ACC112 (cell line): ENCODE measurements at regions not wholly inside any gene's neighbourhood (a gene's known extent, or its start where the extent isn't known, plus 50 kb on each side); places are given as distances from the start of the nearest gene placed in this dataset.
A peak's percentile ranks its signal among the peaks of the same experiment; 100 is the strongest.
"Not testable (repeated sequence)": the region's sequence is repeated elsewhere in the genome, so short reads cannot be mapped to it uniquely, and the experiment has no call there.

Experiments used
- H2AFZ ChIP-seq: fragments of 200-600 bp; sonication (generic); one replicate; pipeline ENCODE4 v1.6.0; 2017; ENCODE audit warnings: antibody characterized with exemption, low read length; ENCODE audit not compliant: unreplicated experiment
- H3K27ac ChIP-seq: fragments of 200-600 bp; sonication (generic); 2 replicates; pipeline ENCODE4 v1.5.1; 2014; ENCODE audit warnings: low read depth, mild to moderate bottlenecking, antibody characterized with exemption, low read length, moderate library complexity
- H3K27me3 ChIP-seq: fragments of 200-600 bp; sonication (generic); 2 replicates; pipeline ENCODE4 v1.6.1; 2014; ENCODE audit warnings: mild to moderate bottlenecking, antibody characterized with exemption, low read length, moderate library complexity, mixed read lengths; ENCODE audit not compliant: insufficient read depth
- H3K36me3 ChIP-seq: fragments of 200-600 bp; sonication (generic); 2 replicates; pipeline ENCODE4 v1.6.1; 2016; ENCODE audit warnings: mild to moderate bottlenecking, antibody characterized with exemption, low read length, moderate library complexity, mixed read lengths; ENCODE audit not compliant: insufficient read depth
- H3K4me1 ChIP-seq: fragments of 200-600 bp; sonication (generic); one replicate; pipeline ENCODE4 v1.6.1; 2016; ENCODE audit warnings: low read length, mixed read lengths; ENCODE audit not compliant: insufficient read depth, unreplicated experiment, control insufficient read depth
- H3K4me3 ChIP-seq: fragments of 200-600 bp; sonication (generic); 2 replicates; pipeline ENCODE4 v1.5.1; 2014; ENCODE audit warnings: mild to moderate bottlenecking, low read depth, low read length
- H3K79me2 ChIP-seq: fragments of 200-600 bp; sonication (generic); one replicate; pipeline ENCODE4 v1.6.0; 2016; ENCODE audit warnings: low read length; ENCODE audit not compliant: control insufficient read depth, unreplicated experiment, insufficient read depth

DNA sequence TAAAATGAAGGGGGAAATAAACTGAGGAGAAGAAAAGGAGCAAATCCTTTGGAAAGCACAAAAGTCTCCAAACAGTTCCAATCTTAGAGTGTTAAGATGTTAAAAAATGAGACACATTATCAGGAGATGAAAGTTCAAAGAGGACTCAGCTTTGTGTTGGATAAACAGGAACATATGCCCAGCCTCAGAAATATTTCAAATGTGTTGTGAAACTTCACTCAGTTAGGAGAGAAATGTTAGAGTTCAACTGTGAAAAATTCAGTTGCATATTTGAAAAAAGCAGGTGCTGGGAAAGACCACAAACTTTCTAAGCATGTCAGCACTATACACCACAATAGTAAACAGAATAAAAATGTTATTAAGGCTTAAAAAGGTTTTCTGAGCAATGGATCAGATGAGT is 136.8 kb upstream of the PRKD1 start:
- Histone ChIP-seq H3K27ac (no peak overlapping the region), H3K36me3 (no peaks in the 10 kb centered on the region), H3K79me2 (no peaks in the 10 kb centered on the region), H3K4me1 (no peaks in the 10 kb centered on the region), H2AFZ (no peak overlapping the region), H3K4me3 (no peak overlapping the region), H3K27me3 (no peaks in the 10 kb centered on the region)

DNA sequence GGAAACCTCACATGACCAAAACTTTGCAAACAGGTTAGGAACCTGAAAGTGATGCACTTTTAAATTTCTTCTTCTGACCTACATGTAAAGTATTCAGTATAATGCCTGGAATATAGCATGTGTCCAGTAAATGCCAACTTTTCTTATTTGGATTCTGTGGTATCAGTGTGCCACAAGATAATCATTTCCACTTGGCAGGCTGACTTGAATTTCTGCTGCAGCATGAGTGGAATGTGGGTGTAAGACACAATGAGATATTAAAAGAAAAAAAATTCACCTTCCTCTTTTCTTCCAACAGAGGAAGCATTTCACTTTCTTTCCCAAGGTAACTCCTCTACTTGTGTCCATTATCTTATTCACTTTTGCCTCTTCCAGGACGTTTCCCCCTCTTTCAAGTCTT is 141.9 kb upstream of the PRKD1 start:
- Histone ChIP-seq H3K4me3 (no peak overlapping the region), H3K79me2 (no peaks in the 10 kb centered on the region), H3K36me3 (no peaks in the 10 kb centered on the region), H3K27ac (no peak overlapping the region), H3K4me1 (no peaks in the 10 kb centered on the region), H3K27me3 (no peaks in the 10 kb centered on the region), H2AFZ (no peak overlapping the region)

DNA sequence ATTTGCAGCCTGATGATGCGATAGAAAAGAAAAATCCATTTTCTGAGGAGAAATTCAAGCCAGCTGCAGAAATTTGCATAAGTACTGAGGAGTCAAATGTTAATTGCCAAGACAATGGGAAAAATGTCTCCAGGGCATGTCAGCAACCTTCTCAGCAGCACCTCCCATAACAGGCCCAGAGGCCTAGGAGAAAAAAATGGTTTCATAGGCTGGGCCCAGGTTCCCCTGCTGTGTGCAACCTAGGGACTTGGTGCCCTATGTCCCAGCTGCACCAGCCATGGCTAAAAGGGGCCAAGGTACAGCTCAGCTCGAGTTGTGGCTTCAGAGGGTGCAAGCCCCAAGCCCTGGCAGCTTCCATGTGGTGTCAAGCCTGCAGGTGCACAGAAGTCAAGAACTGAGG is 144.8 kb upstream of the PRKD1 start:
- not testable (repeated sequence) for H3K4me1 ChIP-seq, H3K36me3 ChIP-seq, H3K79me2 ChIP-seq, H3K27ac ChIP-seq, H3K27me3 ChIP-seq, H2AFZ ChIP-seq, H3K4me3 ChIP-seq

DNA sequence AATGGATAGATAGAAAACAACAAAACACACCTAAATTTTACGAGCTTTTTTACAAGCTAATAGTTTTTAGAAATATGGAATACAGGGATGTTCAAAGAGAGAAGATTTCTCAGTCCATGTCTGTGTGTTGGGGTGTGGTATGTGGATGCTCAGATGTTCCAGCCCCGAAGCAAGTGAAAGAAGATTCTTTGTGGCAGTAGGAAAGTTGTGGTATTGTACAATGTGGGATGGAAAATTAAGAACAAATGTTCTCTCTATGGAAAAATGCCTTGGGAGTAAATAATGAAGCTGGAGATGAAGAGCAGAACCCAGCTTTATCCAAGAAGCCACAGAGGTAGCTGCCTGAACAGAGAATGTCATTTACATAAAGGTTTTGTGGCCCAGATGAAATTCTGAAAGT is 150.3 kb upstream of the PRKD1 start:
- no peaks in the 10 kb centered on the region for H3K36me3 ChIP-seq
- peak overlapping the region; percentile 7 for H2AFZ ChIP-seq
- no peaks in the 10 kb centered on the region for H3K27me3 ChIP-seq
- H3K27ac ChIP-seq: no peak overlapping the region
- H3K79me2 ChIP-seq: no peaks in the 10 kb centered on the region
- H3K4me1 ChIP-seq: no peaks in the 10 kb centered on the region
- H3K4me3 ChIP-seq: no peak overlapping the region

DNA sequence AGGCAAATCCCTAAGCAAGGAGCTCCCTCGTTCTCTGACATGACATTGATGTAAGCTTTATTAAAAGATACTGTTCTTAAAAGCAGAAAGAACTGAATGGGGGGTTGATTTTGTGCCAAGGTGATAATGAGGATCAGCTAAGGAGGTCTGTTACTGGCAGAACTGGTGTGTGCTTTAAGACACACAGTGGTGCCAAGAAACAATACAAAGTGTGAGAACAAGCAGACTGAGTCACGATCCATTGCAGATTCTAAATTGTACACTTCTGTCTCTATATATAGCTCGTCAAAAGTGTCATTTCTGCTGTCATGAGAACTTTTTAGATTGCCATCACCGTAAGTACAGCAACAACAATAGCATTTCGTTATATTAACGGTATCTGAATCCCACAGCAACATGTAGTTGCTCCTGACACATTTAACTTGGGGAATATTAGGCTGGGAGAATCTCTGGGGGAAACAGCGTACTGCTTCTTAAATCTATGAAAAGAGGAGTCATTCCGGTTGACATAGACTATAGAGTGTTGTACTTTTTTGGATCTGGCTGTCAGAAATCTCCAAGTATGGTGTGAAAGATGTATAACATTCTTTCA is 151.3 kb upstream of the PRKD1 start:
- H2AFZ ChIP-seq: no peak overlapping the region
- H3K27me3 ChIP-seq: no peaks in the 10 kb centered on the region
- H3K4me1 ChIP-seq: no peaks in the 10 kb centered on the region
- H3K4me3 ChIP-seq: no peak overlapping the region
- H3K79me2 ChIP-seq: no peaks in the 10 kb centered on the region
- H3K36me3 ChIP-seq: no peaks in the 10 kb centered on the region
- H3K27ac ChIP-seq: no peak overlapping the region

DNA sequence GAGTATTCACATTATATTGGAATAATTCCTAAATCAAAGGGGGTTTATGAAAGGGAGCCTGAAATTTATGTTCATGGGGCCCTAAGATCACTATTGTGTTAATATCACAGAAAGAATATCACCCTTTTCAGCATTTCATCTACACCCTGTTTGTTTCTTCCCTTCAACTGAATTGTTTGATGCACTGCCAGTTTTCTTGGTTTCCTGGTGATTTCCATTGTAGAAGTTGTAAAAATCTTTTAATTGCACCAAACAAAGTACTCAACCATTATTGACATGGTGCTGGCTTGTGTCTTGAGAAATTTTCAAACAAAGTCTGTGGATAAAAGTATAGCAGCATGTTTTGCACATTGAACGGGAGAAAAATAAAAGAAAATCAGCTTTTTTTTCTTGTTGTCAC is 154.8 kb upstream of the PRKD1 start:
- H3K4me3 ChIP-seq: no peak overlapping the region

DNA sequence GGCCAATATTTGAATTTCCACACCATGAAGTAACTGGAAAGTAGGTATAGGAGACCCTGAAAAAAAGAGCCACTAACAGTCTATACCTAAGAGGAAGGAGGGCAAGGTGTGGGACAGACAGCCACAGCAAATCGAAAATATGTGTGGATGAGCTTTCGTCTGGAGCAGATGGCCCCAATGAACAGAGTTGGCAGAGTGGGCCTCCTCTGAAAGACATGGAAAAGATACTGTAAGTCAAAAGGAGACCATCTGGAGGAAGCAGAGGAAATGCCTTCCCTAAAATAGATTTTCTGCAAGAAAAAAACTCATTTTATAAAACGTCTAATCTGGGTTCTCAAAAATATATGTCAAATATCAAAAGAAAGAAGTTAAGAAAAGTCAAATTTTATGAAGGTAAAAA is 157.2 kb upstream of the PRKD1 start:
- no peaks in the 10 kb centered on the region for H3K79me2 ChIP-seq
- H3K27me3 ChIP-seq: no peaks in the 10 kb centered on the region
- no peak overlapping the region for H3K4me3 ChIP-seq
- H3K36me3 ChIP-seq: no peaks in the 10 kb centered on the region
- no peak overlapping the region for H2AFZ ChIP-seq
- H3K27ac ChIP-seq: no peak overlapping the region
- no peaks in the 10 kb centered on the region for H3K4me1 ChIP-seq

More for the DNA sequence above, 154.8 kb upstream of the PRKD1 start:
- Histone ChIP-seq H3K27me3 (no peaks in the 10 kb centered on the region), H3K36me3 (no peaks in the 10 kb centered on the region), H3K4me1 (no peaks in the 10 kb centered on the region), H2AFZ (no peak overlapping the region), H3K27ac (no peak overlapping the region), H3K79me2 (no peaks in the 10 kb centered on the region)

DNA sequence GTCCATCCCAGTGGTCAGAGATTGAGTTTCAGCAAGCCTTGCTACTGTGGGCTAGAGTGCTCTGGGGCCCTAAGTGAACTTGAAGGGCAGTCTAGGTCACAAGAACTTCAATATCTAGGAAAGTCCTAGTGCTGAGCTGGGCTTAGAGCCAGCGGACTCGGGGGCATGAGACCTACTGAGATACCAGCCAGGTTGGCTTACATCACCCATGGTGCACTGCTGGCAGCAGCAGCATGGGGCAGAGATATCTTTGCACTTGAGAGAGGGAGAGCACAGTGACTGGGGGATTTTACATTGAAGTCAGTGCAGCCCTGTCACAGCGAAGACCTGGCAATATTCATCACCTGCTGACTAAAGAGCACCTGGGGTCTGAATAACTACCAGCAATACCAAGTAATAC is 158.3 kb upstream of the PRKD1 start:
- Histone ChIP-seq H3K27ac (no peak overlapping the region), H3K4me1 (no peaks in the 10 kb centered on the region), H2AFZ (no peak overlapping the region), H3K27me3 (no peaks in the 10 kb centered on the region), H3K36me3 (no peaks in the 10 kb centered on the region), H3K4me3 (no peak overlapping the region), H3K79me2 (no peaks in the 10 kb centered on the region)

DNA sequence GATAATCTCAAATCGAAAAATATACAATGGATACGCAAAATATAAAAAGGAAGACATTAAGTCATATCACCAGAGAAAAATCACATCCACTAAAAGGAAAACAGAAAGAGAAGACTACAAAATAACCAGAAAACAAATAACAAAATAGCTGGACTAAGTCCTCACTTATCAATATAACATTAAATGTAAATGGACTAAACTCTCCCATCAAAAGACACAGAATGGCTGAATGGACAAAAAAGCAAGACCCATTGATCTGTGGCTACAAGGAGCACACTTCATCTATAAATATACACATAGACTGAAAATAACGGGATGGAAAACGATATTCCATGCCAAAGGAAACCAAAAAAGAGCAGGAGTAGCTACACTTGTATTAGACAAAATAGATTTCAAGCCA is 161.0 kb upstream of the PRKD1 start:
- Histone ChIP-seq H3K27ac (no peak overlapping the region), H3K4me3 (no peak overlapping the region), H3K36me3 (0 out of 2 replicates have a peak, but pooled peaks cover 4% of the 10 kb centered on the region), H3K27me3 (no peaks in the 10 kb centered on the region), H3K79me2 (no peaks in the 10 kb centered on the region), H3K4me1 (no peaks in the 10 kb centered on the region), H2AFZ (no peak overlapping the region)

DNA sequence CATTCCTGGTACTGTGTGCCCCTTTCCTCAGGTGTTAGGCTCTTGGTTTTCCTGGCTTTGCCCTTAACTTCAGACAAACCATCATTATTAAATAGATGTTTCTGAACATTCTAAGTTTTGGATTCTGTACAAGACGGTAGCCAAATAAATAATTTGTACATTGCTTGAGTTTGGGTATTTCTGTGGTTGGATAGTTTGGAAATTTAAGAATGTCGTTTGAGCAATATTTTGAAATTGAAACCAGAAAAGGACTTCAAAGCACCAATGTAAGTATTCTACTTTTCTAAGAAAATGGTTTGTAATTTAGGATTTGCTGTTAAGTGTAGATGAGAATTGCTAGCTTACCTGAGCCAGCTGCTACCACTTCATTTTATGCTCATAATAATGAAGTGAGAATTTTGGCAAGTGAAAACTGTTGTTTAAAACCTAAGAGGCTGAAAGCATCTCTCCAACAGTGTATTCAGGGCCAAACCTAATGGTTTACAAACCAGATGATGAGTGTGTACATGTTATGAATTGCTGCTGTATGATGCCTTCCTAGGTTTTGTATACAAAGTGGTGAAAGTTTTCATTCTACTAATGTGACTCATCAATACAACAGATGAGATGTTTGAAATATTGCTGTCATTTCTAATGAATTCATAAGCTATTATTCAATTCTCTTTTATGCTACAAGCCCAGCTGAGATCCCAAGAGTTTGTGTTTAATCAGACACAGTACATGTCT is 181.5 kb upstream of the PRKD1 start:
- Histone ChIP-seq H3K79me2 (no peaks in the 10 kb centered on the region), H3K27me3 (no peaks in the 10 kb centered on the region), H3K4me1 (no peaks in the 10 kb centered on the region), H3K4me3 (no peak overlapping the region), H3K27ac (no peak overlapping the region), H3K36me3 (no peaks in the 10 kb centered on the region), H2AFZ (no peak overlapping the region)

DNA sequence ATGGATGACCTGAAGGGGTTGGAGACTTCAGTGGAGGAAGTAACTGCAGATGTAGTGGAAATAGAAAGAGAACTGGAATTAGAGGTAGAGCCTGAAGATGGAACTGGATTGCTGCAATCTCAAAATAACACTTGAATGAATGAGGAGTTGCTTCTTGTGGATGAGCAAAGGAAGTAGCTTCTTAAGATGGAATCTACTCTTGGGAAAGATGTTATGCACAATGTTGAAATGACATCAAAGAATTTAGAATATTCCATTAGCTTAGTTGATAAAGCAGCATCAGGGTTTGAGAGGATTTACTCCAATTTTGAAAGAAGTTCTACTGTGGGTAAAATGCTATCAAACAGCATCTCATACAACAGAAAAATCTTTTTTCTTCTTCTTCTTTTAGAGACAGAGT is 186.4 kb upstream of the PRKD1 start:
- Histone ChIP-seq H3K36me3 (no peaks in the 10 kb centered on the region), H3K4me3 (no peak overlapping the region), H3K27me3 (no peaks in the 10 kb centered on the region), H3K4me1 (no peaks in the 10 kb centered on the region), H3K79me2 (no peaks in the 10 kb centered on the region), H3K27ac (no peak overlapping the region), H2AFZ (no peak overlapping the region)
